Activated T-cell treated with anti-CD3 and anti-CD28 coated beads for 4 hours (primary cell): ENCODE measurements at regions not wholly inside any gene's neighbourhood (a gene's known extent, or its start where the extent isn't known, plus 50 kb on each side); places are given as distances from the start of the nearest gene placed in this dataset.

Experiments used
- DNase-seq: peaks from one replicate; pipeline ENCODE4 v3.0.0-alpha.2; 2020

DNA sequence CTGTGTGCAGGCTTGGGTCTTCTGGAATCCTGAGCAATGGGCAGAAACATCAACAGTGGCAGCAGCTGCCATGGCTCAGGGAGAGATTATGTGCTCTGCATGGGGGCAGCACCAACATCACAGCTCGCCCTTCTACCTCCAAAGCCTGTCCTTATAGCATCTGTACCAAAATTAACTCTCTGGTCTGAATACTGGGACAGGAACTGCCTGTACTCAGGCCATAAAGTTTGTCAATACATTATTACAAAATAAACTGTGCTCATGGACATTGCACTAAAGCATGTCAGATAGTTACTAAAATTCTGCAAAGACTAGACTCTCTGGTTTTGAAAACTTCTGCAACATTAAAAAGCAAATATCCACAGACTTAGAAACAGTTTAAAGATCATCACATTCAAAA is 91.6 kb downstream of the ZC3H11B start:
- DNase-seq: no peak

DNA sequence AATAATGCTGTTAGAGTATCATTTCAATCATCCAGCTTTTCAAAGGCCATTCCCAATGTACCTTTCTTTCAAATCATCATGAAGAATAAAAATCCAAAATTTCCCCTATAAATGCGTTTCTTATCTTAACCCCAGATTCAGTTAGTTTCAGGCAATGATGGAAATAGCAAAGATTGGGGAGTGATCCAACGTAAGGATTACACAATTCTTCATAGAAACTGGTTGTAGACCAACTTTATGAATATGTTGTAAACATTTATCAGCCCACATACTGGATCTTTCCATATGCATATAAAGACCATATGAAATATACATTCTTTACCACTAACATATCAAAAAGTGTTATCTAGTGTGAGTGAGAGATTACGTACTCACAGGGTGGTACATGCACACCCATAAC is 92.7 kb downstream of the ZC3H11B start:
- no peak for DNase-seq

GRCh38 chr1:219518907-219519248 is 94.0 kb downstream of the ZC3H11B start:
- no peak for DNase-seq

DNA sequence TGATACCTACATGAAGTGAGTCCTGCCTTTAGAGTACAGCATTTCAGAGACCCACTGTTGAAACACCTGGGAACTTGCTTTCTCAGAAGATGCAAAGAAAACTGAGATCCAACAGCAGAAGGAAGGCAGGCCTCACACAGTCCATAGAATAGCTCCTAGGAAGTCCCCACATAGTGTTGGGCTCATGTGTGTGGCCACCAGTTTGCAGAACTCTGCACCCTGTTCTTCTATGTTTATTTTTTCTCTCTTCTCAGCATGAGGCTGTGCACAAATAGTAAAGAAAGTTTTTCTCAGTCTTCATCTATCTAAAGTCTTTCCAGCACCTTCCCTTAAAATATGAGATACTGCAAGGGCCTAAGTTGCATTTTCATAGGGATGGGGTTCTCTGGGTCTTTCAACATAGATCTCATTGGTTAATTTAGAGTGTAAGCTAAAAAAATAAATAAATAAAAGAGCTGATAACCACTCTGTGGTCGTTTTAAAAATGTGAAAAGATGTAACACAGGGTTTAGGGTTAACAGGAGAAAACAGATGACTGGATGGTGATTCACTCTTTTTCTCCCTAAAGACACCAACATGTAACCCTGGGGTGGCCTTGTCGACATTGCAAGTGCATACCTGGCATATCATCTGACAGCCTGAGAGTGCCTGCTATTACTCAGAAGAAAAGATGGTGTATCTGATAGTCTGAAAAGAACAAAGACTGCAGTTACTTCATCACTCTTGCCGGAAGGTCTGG is 94.6 kb downstream of the ZC3H11B start:
- DNase-seq: no peak

- no peak for DNase-seq
These were observed 95.9 kb downstream of the ZC3H11B start for GRCh38 chr1:219517031-219517430.

- no peak for DNase-seq
These were observed 98.2 kb downstream of the ZC3H11B start for GRCh38 chr1:219514728-219515127.

DNA sequence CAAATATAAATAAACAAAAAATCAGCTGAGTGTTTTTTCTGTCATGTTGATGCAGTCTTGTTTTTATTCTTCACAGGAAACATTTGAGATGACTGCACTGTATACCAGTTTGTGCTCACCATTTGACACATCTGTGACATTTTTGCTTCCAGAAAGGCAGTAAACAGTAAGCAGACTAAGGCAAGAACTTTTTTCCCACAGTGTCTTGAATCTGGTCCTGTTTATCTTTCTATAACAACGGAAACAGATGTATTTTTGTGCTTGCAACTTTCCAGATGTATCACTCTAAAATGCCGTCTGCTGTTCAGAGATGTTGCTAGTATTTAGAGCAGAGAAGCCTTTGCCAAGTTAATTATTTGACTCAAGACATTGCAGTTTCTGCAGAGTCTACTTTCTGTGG is 105.5 kb downstream of the ZC3H11B start:
- no peak for DNase-seq

DNA sequence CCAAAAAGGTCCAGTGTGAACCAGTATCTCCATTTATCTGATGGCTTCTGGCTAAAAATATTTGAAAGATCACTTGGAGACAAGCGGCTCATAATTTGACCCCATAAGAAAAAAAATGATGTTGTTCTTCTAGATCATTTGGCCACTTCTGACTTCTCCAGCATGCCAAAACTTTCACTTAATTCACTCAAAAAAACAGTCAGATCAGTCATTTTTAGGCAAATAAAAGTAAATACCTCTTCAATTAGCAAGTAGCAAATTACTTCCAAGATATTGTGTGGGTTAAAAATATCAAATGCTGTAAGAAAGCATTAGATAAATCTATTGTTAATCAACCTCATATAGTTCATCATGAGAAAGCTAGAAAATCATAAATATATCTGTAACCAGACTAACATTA is 106.0 kb downstream of the ZC3H11B start:
- no peak for DNase-seq

DNA sequence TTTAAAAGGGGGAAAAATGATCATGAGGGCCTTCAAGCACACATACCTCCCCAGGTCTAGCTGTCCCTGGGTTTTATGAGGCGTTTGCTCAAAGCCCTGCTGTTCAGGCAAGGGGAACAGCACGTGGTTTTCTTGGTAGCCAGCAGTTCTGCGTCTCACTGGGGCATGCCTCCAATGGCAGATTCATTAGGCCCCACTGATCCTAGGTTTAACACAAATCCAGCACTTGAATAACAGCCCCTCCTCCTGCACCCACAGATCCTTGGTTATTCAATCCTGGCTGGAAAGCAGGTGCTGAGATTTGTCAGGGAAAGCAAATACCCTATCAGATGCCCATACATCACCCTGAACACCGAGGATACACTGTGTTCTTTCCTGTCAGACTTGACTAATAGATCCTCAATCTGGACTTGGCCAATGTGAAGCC is 106.4 kb downstream of the ZC3H11B start:
- DNase-seq: no peak

DNA sequence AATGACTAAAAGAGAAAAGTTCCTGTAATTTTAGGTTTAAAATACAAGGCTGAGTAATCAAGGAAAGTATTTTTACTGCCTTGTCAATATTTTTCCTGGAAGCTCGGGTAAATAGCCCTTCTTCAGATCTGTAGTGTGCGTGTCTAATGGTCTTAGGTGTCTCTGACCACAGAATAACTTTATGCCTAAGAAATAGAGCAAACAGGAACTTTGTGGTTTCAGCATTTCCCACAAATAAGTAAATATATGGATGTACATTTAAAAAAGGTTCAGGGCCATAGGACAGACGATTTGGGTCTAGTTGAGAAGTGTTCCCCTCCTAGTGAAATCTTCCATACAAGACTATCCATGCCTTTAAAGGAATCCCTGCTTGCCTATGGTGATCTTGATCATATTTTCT is 107.0 kb downstream of the ZC3H11B start:
- DNase-seq: no peak

- no peak for DNase-seq
These were observed 109.3 kb downstream of the ZC3H11B start for GRCh38 chr1:219503604-219504003.

GRCh38 chr1:219500327-219500897 is 112.5 kb downstream of the ZC3H11B start:
- DNase-seq: no peak

GRCh38 chr1:219498666-219499065 is 114.2 kb downstream of the ZC3H11B start:
- DNase-seq: no peak

- no peak for DNase-seq
These were observed 117.0 kb downstream of the ZC3H11B start for GRCh38 chr1:219495737-219496408.

DNA sequence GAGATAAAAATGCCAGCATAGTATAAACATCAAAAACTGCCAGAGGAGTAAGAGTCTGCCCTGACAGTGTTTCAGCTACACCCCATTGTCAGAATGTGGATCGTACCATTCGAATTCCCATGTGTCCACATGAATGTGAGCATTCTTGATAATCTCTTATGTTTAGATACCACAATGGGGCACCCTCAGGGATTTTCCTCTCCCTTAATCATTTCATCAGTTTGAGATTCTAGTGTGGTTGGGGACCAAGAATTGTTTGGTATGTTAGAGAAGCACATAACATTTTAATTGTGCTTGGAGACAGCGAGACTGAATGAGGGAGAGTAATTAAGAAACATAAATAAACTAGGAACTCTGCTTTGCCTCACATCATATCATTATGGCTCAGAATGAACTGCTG is 120.2 kb downstream of the ZC3H11B start:
- DNase-seq: no peak

GRCh38 chr1:219490566-219490965 is 122.3 kb downstream of the ZC3H11B start:
- no peak for DNase-seq

GRCh38 chr1:219489636-219490035 is 123.3 kb downstream of the ZC3H11B start:
- DNase-seq: no peak

DNA sequence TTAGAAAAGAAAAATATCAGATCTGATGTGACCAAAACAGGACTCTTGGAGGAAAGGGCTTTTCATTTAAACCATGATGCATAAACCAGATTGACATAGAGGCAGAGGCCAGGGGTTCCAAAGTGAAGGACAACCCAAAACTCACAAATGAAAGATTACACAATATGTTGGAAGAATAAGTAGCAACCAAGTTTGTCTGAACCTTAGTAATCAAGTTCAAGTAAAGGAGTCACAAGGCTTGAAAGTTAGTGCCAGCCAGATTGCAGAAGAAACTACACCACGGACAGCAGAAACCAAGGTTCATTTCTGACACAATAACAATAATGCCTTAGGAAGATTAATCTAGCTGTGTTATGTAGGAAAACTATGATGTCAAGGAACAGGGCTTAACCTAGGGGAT is 124.6 kb downstream of the ZC3H11B start:
- DNase-seq: no peak

- DNase-seq: no peak
These were observed 129.4 kb downstream of the ZC3H11B start for GRCh38 chr1:219483530-219483929.

DNA sequence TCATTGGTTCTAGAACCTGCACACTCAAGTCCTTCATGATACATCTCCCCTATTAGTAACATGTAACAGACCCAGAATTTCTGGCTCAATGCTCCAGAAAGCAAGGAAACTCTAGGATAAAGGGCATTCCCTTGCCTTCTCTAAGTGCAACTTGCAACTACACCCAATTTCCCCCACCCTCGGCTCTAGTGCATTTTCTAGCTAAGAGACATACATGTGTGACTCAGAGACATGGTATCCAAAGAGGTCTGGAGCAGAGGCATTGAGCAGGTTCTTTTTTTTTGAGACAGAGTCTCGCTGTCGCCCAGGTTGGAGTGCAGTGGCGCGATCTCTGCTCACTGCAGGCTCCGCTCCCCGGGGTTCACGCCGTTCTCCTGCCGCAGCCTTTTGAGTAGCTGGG is 132.9 kb downstream of the ZC3H11B start:
- DNase-seq: no peak

DNA sequence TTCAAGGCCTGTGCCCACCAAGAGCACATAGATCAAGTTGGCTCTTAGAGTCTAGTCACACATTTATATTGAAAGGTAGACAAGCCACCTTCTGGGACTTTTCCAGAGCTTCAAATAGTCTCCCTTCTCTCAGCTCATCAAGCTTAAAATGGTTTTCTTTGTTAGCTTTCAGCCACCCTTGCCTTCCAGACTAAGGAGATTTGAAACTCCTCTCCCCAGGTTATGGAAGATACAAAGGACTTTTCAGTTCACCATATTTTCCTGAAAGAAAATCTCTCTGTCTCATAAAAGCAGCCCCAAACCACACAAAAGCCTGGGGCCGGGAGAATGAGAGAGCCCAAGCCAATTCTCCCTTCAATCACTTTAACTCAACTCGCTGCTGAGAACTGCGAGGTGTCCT is 134.1 kb downstream of the ZC3H11B start:
- no peak for DNase-seq

GRCh38 chr1:219477861-219478260 is 135.0 kb downstream of the ZC3H11B start:
- no peak for DNase-seq

GRCh38 chr1:219476716-219477115 is 136.2 kb downstream of the ZC3H11B start:
- DNase-seq: no peak

DNA sequence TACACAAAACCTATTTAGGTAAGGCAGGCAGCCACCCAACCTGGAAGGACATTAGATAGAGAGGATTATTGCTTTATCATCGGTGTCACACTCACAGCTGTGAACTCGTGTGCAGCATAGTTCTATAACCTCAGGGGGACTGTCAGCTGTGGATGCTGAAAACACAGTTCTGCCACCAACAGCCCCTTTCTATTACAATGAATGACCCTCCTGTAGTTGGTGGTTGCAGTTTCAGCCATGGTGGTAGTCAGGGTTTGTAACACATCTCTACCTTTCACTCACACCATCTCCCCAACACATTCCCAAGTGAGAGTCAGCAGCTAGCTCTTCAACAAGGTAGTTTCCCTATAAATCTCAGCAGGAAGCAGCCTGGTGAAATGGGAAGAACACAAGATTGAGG is 136.8 kb downstream of the ZC3H11B start:
- no peak for DNase-seq

DNA sequence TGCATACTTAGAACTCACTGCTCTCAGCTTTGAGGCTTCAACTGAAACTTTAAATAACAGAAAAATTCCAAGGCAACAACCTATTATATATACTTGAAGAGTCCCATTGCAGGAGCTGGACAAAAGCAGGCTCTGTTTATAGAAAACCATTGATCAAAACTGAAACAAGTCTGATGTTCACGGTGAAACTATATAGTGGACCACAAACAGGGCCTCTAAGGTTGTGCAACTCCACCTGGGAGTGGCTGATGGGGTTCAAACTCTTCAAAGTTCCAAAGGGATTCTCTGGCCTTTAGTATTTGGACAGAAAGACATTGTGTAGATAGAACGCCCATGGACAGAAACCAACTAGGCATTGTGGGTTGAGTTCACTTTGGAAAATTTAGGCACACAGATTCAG is 140.3 kb downstream of the ZC3H11B start:
- no peak for DNase-seq
